NCI-H2029 treated with DMSO at 0.1 percent for 48 hours (cell line): ENCODE measurements at regions not wholly inside any gene's neighbourhood (a gene's known extent, or its start where the extent isn't known, plus 50 kb on each side); places are given as distances from the start of the nearest gene placed in this dataset.
"Not testable (repeated sequence)": the region's sequence is repeated elsewhere in the genome, so short reads cannot be mapped to it uniquely, and the experiment has no call there.

Experiments used
- DNase-seq: peaks from one replicate; lab custom pipeline; 2025; lab: John Stamatoyannopoulos, UW

- DNase-seq: no peak
These were observed 223.4 kb downstream of the NAF1 start for GRCh38 chr4:162943263-162943662.

DNA sequence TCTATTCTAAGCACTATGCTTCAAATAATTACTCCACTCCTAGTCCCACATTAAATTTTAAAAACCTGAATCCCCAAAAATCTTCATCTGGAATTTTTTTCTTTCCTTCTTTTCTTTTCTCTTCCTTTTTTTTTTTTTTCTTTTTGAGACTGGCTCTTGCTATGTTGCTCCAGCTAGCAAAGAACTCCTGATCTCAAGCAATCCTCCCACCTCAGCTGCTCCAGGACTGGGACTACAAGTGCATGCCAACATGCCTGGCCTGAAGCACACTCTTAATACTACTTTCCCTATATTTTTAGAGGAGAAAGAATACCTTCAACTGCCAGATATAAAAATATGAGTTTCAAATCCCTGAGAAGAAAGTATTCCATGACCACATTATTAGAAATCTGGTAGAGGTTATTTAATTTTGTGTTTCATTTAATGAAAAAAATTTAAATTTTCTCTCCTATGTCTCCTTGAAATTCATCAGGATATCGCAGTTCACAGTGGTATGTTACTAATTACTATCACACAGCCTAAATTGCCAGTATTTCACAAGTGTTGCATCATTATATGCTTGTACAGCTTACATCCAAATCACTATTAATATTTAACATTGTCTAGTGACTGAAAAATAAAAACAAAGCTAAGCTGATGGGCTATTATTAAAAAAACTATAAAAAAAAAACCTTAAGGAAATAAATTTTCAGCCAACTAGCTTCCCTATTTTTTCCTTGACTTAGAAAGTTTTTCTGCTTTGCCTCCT is 227.8 kb downstream of the NAF1 start:
- no peak for DNase-seq

DNA sequence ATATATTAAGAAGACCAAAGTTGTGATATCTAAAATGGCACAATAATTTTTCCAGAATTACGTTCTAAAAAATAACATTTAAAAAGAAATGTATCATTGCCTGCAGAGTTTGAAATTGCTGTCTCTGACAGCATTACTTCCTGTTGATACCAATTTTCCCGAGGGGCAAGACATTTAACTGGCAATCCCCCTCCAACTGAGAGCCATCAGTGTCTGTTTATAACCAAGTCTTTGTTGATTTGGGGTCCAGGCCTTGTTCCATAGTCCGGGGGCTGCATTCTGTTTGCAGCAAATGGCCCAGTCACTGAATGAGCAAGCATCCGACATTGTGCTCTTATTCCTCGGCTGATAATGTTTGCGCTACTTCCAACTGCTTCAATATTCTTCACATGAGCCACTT is 231.5 kb downstream of the NAF1 start:
- no peak for DNase-seq

- DNase-seq: no peak
These were observed 235.4 kb downstream of the NAF1 start for GRCh38 chr4:162931286-162931685.

DNA sequence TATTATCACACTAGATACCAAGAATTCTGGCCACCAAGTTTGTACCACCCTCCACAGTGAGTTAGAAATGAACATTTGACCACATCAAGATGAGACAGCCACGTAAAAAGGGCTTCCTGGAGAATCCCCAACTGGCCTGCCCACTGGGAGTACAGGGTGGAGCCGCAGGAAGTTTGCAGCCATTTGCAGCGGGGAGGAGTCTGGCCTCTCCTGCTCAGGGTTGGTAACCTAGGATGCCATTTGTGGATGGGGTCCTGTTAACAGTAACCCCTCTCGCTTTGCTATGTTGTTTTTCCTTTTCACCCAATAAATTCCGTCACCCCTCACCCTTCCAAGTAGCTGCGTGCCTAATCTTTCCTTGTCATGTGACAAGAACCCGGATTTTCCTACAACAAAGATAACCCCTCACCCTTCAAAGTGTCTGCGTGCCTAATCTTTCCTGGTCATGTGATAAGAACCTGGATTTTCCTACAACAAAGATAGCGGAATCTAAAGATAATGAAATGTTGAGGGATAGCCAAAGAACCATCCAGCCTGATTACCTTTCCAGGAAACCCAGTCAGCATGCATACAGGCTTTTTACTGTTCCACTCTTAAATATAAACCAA is 245.4 kb downstream of the NAF1 start:
- DNase-seq: no peak

GRCh38 chr4:162920649-162921048 is 246.0 kb downstream of the NAF1 start:
- DNase-seq: no peak

GRCh38 chr4:162912482-162912881 is 254.2 kb downstream of the NAF1 start:
- DNase-seq: no peak

DNA sequence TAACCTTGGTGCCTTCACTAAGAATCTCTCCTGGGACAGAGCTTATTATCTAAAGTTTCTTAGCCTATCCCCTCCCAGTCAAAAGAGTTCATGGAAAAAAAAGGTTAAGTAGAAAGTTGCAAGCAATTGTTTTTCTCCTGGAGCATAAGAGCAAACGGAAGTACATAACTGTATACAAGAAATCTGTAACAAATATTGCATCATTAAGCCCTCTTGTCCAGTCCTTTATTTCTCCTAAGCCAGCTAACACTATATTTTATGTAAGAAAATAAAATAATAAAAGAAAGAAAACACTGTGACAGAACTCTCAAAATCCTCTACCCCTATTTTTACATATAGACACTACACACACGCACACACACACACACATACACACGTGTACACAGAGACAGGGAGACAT is 255.3 kb downstream of the NAF1 start:
- no peak for DNase-seq

- no peak for DNase-seq
These were observed 256.7 kb downstream of the NAF1 start for GRCh38 chr4:162909952-162910351.

GRCh38 chr4:162894387-162894786 is 272.3 kb downstream of the NAF1 start:
- DNase-seq: no peak

DNA sequence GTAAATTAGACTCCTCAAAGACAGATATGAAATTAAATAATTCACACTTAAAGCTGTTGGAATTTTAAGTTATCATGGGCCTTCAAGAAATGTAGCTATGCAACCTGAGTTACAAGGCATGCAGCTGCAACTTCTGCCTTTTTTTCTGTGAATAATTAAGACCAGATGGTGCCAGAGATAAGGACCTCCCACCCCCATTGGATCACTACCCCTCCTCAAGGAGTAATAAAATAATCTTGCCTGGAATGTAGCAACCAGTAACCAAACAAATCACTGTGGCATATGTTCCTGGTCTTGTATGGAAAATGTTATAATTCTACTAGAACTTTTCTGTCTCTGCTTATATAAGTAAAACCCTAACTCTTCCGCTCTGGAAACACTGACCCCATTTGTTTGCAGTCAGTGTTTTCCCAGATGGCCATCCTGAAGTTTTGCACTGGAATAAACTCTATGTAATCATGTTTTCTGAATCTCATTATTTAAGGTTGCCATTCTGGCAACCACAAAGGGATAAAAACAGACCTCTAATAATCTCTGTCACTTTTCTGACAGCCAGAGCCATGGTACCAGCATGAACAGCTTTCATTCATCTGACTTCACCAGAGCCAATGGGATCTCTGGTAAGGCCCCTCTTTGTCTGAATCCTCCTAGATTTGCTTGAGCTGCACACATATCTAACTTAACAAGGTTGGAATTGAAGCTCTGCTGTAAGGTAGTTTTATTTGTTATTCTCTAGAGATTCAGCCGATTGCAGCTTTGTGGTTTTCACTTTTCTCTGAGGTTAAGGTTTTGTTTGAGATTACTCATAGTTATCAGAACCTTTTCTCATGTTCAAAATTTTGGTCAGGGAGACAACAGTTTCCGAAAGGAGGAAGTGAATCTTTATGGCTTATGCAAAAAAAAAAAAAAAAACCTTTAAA is 274.6 kb downstream of the NAF1 start:
- no peak for DNase-seq

DNA sequence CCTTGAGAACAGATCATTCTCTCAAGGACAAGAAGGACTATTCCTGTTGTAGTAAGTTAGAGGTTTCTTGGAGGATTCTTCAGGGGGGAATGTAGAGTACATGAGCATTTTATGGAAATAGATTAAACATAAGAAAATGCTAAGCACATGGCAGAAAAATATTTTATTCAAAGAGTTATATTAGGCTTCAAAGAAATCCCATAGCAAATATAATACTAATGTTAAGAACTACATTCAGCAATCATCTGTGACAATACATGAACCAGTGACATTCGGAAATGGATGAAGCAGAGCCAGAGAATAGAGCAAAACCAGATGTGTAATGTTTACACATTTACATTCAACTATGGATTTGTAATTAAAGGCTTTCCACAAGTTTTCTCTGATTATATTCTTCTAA is 288.6 kb downstream of the NAF1 start:
- no peak for DNase-seq

GRCh38 chr4:162874748-162875147 is 291.9 kb downstream of the NAF1 start:
- DNase-seq: no peak

DNA sequence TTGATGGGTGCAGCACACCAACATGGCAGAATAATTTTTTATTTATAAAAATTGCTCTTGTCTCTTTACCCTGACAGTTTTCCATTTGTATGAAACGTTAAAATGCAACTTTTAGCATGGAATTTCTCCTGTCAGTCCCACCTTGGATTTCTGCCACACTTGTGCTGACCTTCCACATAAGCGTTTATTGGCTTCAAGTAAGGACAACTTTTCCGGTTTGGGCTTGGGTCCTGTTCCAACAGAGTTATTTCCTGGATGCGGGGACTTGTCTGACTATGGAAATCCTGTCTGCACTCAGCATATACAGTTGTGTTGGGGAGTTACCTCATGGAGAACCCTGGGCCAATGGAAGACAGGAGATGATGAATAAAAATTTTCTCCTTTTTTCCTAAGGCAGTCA is 294.7 kb downstream of the NAF1 start:
- no peak for DNase-seq

DNA sequence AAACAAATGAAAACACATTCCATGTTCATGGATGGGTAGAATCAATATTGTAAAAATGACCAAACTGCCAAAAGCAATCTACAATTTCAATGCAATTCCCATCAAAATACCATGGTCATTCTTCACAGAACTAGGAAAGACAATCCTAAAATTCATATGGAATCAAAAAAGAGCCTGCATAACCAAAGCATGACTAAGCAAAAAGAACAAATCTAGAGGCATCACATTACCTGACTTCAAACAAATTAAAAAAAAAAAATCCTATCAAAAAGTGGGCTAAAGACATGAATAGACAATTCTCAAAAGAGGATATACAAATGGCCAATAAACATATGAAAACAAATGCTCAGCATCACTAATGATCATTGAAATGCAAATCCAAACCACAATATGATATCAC is 297.5 kb downstream of the NAF1 start:
- DNase-seq: no peak

DNA sequence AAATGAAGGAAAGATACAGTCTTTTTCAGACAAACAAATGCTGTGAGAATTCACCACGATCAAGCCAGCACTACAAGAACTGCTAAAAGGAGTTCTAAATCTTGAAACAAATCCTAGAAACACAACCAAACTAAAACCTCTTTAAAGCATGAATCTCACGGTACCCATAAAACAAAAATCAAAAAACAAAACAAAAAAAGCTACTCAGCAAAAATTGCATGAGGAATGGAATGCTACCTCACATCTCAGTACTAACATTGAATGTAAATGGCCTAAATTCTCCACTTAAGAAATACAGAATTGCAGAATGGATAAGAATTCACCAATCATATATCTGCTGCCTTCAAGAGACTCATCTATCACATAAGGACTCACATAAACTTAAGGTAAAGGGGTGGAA is 300.1 kb downstream of the NAF1 start:
- DNase-seq: no peak

- no peak for DNase-seq
These were observed 301.6 kb downstream of the NAF1 start for GRCh38 chr4:162865102-162865501.

GRCh38 chr4:162853788-162854187 is 312.9 kb downstream of the NAF1 start:
- DNase-seq: no peak

DNA sequence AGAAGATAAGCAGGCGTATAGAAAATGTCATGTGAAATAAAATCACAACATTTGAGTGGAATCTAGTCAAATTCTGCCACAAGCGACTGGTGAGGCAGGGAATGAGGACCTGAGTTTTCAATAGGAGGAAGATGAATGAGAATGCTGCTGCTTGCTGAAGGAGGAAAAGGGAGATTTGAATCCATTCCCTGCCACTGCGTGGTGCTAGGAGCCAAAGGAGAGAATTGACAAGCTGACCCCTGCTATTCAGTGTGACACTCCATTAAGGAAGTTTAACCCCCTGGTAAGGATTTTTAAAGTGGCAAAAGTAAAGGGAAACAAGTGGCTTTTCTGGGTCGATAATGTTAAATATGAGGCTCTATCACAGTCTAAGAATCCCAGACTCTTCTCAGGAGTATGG is 314.0 kb downstream of the NAF1 start:
- no peak for DNase-seq

DNA sequence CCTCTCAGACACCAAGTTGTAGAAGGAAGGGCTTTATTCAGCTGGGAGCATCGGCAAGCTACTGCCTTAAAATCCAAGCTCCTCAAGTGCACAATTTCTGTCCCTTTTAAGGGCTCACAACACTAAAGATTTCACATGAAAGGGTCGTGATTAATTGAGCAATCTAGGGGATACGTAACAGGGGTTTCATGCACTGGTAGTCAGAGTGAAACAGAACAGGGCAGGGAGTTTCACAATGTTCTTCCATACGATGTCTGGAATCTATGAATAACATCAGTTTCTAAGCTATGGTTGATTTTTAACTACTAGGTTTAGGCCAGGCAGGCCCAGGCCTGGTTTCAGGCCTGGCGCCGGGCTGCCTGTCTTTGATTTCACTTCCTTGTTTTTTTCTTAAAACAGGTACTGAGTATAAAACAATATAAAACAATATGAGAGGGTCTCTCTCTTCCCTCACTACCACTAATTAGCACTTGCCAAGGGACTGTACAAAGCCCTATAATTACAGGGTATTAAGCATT is 315.4 kb downstream of the NAF1 start:
- DNase-seq: not testable (repeated sequence)

DNA sequence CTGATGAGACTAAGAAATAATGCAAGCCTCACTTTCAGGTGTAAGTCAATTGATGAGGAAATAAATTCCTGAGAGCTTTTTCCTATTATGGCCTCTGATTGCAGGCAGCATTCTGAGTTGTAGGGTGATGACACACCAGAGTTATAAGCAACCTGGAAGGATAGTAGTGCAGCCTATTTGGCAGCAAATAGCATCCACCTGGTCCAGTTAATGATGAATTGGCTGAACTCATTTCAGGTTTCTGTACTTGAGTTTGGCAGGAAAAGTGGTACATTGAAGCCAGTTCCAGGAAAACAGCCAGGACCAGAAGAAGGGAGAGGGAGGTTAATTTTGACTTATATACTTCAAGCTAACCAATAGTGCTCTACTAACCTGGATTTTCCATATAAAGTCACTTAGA is 316.8 kb downstream of the NAF1 start:
- DNase-seq: no peak

GRCh38 chr4:162847945-162848549 is 318.6 kb downstream of the NAF1 start:
- no peak for DNase-seq
